HepG2 (cell line): ENCODE measurements at regions not wholly inside any gene's neighbourhood (a gene's known extent, or its start where the extent isn't known, plus 50 kb on each side); places are given as distances from the start of the nearest gene placed in this dataset.

Source experiments
- ATAC-seq: fragments of 200-7000 bp; cut with Tn5 transposase; 3 replicates; pipeline ENCODE4 v1.9.1; 2020; ENCODE audit warnings: mild to moderate bottlenecking, moderate library complexity
- BruUV-seq: library from RNA; stranded (reverse); fragments of 400-500 nt; replicated peaks from 2 replicates; lab custom pipeline; 2021; lab: Mats Ljungman, UMichigan
- CTCF ChIA-PET: fragments of 300-600 bp; formaldehyde crosslinking; extraction: SDS; loops from one replicate; lab custom pipeline; 2021; ENCODE audit warnings: low total read pairs, inconsistent platforms, low intra/inter-chr PET ratio; lab: Yijun Ruan, JAX
- POLR2A ChIA-PET: fragments of 350-600 bp; sonication (Branson Sonifier 250); formaldehyde crosslinking; loops from one replicate; lab custom pipeline; 2020; ENCODE audit warnings: antibody characterized with exemption, inconsistent platforms; lab: Yijun Ruan, JAX
- DNase-seq: peaks from one replicate; pipeline ENCODE4 v3.0.0-alpha.2; 2015; ENCODE audit warnings: low spot score
- FAIRE-seq: peaks from 3 replicates; lab custom pipeline; 2011; peaks lifted over from hg19 to GRCh38; lab: Jason Lieb, UNC
- H2AFZ ChIP-seq: one replicate; pipeline ENCODE4 v1.6.1; 2011; ENCODE audit warnings: low read length, inconsistent platforms
- H3K27ac ChIP-seq: fragments of 300-600 bp; 3 replicates; pipeline ENCODE4 v1.8.0; 2011; ENCODE audit warnings: mixed run types, mild to moderate bottlenecking, mixed read lengths, low read length, inconsistent platforms; ENCODE audit not compliant: insufficient read depth; ENCODE audit errors: extremely low read length
- H3K27me3 ChIP-seq, 2 experiments: fragments of 200-600 bp in 1 of 2; 2 replicates in 1 of 2; 3 replicates in 1 of 2; pipeline versions ENCODE4 v1.6.0 to v1.8.0; 2011; ENCODE audit warnings: low read length in 2 of 2, mild to moderate bottlenecking in 2 of 2, moderate library complexity in 2 of 2, inconsistent platforms in 1 of 2; ENCODE audit not compliant: insufficient read depth in 2 of 2, control insufficient read depth in 1 of 2
- H3K36me3 ChIP-seq, 2 experiments: fragments of 200-600 bp in 1 of 2; replicated peaks in 1 of 2; 2 replicates in 1 of 2; 3 replicates in 1 of 2; pipeline versions ENCODE4 v1.5.1 to v1.8.0; 2011; ENCODE audit warnings: low read length in 2 of 2, inconsistent platforms in 1 of 2; ENCODE audit not compliant: insufficient read depth in 2 of 2, control insufficient read depth in 1 of 2
- H3K4me1 ChIP-seq: 2 replicates; pipeline ENCODE4 v1.5.1; 2012; ENCODE audit warnings: low read length, inconsistent platforms; ENCODE audit not compliant: insufficient read depth
- H3K4me2 ChIP-seq: 2 replicates; pipeline ENCODE4 v1.6.0; 2011; ENCODE audit warnings: low read depth, low read length, inconsistent platforms
- H3K4me3 ChIP-seq, 3 experiments: fragments of 200-600 bp in 1 of 3; sonication (generic), shearing (Covaris generic) in 1 of 3; replicated peaks in 1 of 3; 2 replicates each; pipeline ENCODE4 v1.5.1; 2011 to 2016; ENCODE audit warnings: low read length in 3 of 3, inconsistent platforms in 2 of 3, low read depth in 2 of 3, mild to moderate bottlenecking in 2 of 3, control low read depth in 1 of 3, mixed read lengths in 1 of 3; ENCODE audit not compliant: insufficient read depth in 1 of 3
- H3K79me2 ChIP-seq: one replicate; pipeline ENCODE4 v1.6.1; 2011; ENCODE audit warnings: low read length, inconsistent platforms; ENCODE audit not compliant: insufficient read depth
- H3K9ac ChIP-seq: 2 replicates; pipeline ENCODE4 v1.6.0; 2011; ENCODE audit warnings: mild to moderate bottlenecking, low read depth, low read length, inconsistent platforms; ENCODE audit not compliant: insufficient read depth
- H3K9me3 ChIP-seq: 2 replicates; pipeline ENCODE4 v1.5.1; 2012; ENCODE audit warnings: mild to moderate bottlenecking, low read length
- H4K20me1 ChIP-seq: 2 replicates; pipeline ENCODE4 v1.6.0; 2011; ENCODE audit warnings: inconsistent platforms, mild to moderate bottlenecking, low read length, moderate library complexity; ENCODE audit not compliant: insufficient read depth
- CREBL2 ChIP-seq: sonication (generic); formaldehyde crosslinking; IDR thresholded peaks from 2 replicates; pipeline ENCODE4 v1.8.1; 2023; ENCODE audit warnings: missing genetic modification reagents, mild to moderate bottlenecking, borderline replicate concordance
- KDM1A ChIP-seq: IDR thresholded peaks from 2 replicates; pipeline ENCODE4 v1.6.1; 2016; ENCODE audit warnings: missing compliant biosample characterization
- KLF9 ChIP-seq: IDR thresholded peaks from 2 replicates; pipeline ENCODE4 v1.6.1; 2016; ENCODE audit warnings: low read depth
- NFAT5 ChIP-seq: sonication (generic); formaldehyde crosslinking; IDR thresholded peaks from 2 replicates; pipeline ENCODE4 v1.4.0; 2020; ENCODE audit warnings: missing genetic modification reagents
- ZFP41 ChIP-seq: sonication (generic); formaldehyde crosslinking; IDR thresholded peaks from 2 replicates; pipeline ENCODE4 v1.4.0; 2020; ENCODE audit warnings: mild to moderate bottlenecking, missing genetic modification reagents, borderline replicate concordance
- ZHX2 ChIP-seq, 2 experiments: sonication (generic) in 1 of 2; formaldehyde crosslinking in 1 of 2; IDR thresholded peaks; 2 replicates each; pipeline versions ENCODE4 v1.6.1 to v1.9.0; 2014 to 2022; ENCODE audit warnings: antibody characterized with exemption in 1 of 2, borderline replicate concordance in 1 of 2, inconsistent platforms in 1 of 2, low read depth in 1 of 2, missing genetic modification reagents in 1 of 2
- ZNF335 ChIP-seq: sonication (generic); formaldehyde crosslinking; IDR thresholded peaks from 2 replicates; pipeline ENCODE4 v1.4.0; 2020; ENCODE audit warnings: missing genetic modification reagents
- ZNF605 ChIP-seq: sonication (generic); formaldehyde crosslinking; IDR thresholded peaks from 2 replicates; pipeline ENCODE4 v1.8.0; 2022; ENCODE audit warnings: mild to moderate bottlenecking, missing genetic modification reagents
- WGBS: methylation state at CpG from one replicate; pipeline ENCODE4 v1.1.6; 2017; ENCODE audit warnings: low lambda C conversion rate; 5-methylcytosine and 5-hydroxymethylcytosine counted together
- in situ Hi-C: cut with HindIII; loops from 2 replicates; pipeline ENCODE4 v1.10.0; 2017; ENCODE audit warnings: low pct_unique_long_range_greater_than_20kb; ENCODE audit not compliant: extremely low pct_ligation_motif_present
- intact Hi-C: fragments of 100-400 bp; cut with micrococcal nuclease; formaldehyde crosslinking; loops from one replicate; pipeline ENCODE4 v1.10.0; 2022; ENCODE audit not compliant: unreplicated experiment

GRCh38 chr5:159849437-159850083, 66.7 kb upstream of the ADRA1B start (continued):
- no peak for TF ChIP-seq ZHX2 (IDR thresholded peaks at IDR 0.05; ENCODE audit: low read depth)
- TF ChIP-seq ZHX2 (CRISPR knock-in tag; IDR thresholded peaks at IDR 0.05; ENCODE audit: borderline replicate concordance): no peak
- no peak for TF ChIP-seq CREBL2 (CRISPR knock-in tag)
- no peak for TF ChIP-seq ZFP41
- TF ChIP-seq ZNF605 (CRISPR knock-in tag): no peak
- TF ChIP-seq KDM1A: no peak
- TF ChIP-seq, all 625 proteins: peak for 0

- Histone ChIP-seq H3K4me1 (no peaks in the 10 kb centered on the region), H3K4me2 (no peak overlapping the region), H3K9me3 (no peaks in the 10 kb centered on the region), H2AFZ (no peak overlapping the region), H3K9ac (no peak overlapping the region), H3K27ac (no peak overlapping the region), H3K27me3 (no peaks in the 10 kb centered on the region; a peak in 1 of 5 replicates), H4K20me1 (no peaks in the 10 kb centered on the region), H3K79me2 (no peaks in the 10 kb centered on the region), H3K36me3 (no peaks in the 10 kb centered on the region), H3K4me3 (no peak overlapping the region)
- FAIRE-seq: no peak
- no peak for ATAC-seq
- intact Hi-C loops: no loop called here
- POLR2A ChIA-PET: no interaction called here
- BruUV-seq: no TSS peak
- TF ChIP-seq KLF9 (CRISPR knock-in tag) (no peak), ZNF335 (CRISPR knock-in tag) (no peak), NFAT5 (CRISPR knock-in tag) (no peak)
- DNase-seq: no peak
- 40% methylated on average over 3 of the region's 6 CpGs for WGBS
- CTCF ChIA-PET: no interaction called here
- in situ Hi-C loops: no loop called here
These were observed 66.1 kb upstream of the ADRA1B start for GRCh38 chr5:159850160-159850559.
